Stimulated activated naive CD8-positive, alpha-beta T cell treated with anti-CD3 and anti-CD28 coated beads, Interleukin-15, Interleukin-2, amounts not matched to agents 100 U/mL and 50 U/mL, for 24 hours (primary cell): ENCODE measurements at regions not wholly inside any gene's neighbourhood (a gene's known extent, or its start where the extent isn't known, plus 50 kb on each side); places are given as distances from the start of the nearest gene placed in this dataset.
"Not testable (repeated sequence)": the region's sequence is repeated elsewhere in the genome, so short reads cannot be mapped to it uniquely, and the experiment has no call there.

Experiments used
- ATAC-seq: fragments of 150-1000 bp; cut with Tn5 transposase; one replicate; pipeline ENCODE4 v1.10.0; 2021
- DNase-seq: peaks from one replicate; pipeline ENCODE4 v3.0.0; 2021

DNA sequence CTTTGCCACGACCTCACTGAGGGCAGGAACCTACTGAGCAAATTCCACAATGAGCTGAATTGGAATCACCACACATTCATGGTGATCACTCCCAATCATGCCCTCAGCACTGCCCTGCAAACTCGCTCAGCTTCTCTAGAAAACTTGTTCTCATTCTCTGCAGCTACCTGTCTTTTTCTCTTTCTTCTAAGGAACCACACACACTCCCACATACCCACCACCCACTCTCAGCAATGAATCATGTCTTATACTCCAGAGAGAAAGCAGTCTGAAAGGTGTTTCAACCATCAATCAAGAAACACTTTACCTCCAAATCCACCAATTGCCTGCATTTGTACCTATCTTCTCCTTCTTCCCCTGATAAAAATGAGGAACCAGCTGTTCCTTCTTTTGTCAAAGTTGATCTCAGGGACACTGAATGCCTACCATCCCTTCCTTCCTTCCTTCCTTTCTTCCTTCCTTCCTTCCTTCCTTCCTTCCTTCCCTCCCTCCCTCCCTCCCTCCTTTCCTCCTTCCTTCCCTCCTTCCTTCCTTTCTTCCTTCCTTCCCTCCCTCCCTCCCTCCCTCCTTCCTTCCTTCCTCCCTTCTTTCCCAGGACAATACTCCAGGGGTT, 84.6 kb upstream of the SGK1 start:
- ATAC-seq (no peak), DNase-seq (no peak)

DNA sequence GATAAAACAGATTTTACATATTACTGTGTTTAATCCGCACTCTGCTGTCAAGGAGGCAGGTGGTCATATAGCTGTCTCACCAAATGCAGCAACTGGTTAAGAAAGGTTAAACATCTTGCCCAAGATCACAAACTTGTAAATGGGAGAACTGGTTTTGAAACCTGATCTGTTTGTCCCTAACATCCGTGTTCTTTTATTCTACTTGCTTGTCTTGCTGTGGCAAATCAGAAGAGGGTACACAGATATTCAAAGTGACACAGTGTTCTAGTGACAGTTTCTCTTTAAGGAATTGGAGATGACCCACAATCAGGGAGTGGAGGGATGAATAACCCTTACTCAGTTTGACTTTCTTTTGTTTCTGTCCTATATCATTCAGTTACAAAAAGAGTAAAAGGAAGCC, 83.0 kb upstream of the SGK1 start:
- ATAC-seq, result no peak

DNA sequence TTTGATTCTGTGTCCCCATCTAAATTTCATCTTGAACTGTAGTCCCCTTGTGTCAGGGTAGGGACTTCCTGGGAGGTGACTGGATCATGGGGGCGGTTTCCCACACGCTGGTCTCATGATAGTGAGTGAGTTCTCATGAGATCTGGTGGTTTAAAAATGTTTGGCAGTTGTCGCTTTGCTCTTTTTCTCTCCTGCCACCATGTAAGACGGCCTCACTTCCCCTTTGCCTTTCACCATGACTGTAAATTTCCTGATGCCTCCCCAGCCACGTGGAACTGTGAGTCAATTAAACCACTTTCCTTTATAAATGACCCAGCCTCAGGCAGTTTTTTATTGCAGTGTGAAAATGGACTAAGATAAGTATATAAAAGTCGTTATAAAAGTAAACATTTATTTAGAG, 80.5 kb upstream of the SGK1 start:
- DNase-seq (peak; percentile 37), ATAC-seq (peak; percentile 76)

More for the DNA sequence above, 83.0 kb upstream of the SGK1 start:
- DNase-seq, result no peak

DNA sequence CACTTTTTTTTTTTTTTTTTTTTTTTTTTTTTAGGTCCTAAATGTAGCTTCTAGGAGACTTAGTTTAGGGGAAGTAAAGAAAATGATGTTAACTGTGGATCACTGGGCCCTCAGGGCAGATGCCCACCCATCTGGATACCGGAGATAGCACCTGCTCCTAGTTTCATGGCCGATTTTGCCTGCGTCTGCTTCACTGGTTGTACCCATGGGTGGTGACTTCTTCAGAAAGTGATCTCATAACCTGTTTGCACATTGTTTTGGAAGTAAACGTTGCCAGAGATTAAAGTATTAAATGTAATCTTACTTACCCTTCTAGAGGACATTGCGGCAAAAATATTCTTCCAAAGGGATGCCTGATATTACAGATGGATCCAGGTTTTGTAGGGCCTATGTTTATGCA, 79.8 kb upstream of the SGK1 start:
- DNase-seq, result no peak
- no peak for ATAC-seq

DNA sequence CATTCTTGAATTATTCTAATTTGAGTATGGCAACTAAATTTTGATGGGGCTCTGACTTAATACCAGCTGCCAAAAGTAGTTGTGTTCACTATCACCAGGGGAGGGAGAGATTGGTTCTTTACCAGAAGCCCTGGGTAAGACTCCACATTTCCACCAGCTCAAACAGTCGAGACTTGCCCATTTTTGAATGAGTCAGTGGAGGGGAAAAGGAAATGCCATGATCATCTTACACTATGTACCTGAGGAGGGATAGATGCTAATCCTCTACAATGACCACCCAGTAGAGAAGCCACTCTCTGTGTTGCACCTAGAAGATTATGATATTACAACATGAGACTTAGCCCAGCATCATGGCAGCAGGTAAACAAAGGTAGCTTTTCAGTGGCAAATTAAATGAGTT, 77.0 kb upstream of the SGK1 start:
- ATAC-seq, result no peak
- DNase-seq, result no peak

DNA sequence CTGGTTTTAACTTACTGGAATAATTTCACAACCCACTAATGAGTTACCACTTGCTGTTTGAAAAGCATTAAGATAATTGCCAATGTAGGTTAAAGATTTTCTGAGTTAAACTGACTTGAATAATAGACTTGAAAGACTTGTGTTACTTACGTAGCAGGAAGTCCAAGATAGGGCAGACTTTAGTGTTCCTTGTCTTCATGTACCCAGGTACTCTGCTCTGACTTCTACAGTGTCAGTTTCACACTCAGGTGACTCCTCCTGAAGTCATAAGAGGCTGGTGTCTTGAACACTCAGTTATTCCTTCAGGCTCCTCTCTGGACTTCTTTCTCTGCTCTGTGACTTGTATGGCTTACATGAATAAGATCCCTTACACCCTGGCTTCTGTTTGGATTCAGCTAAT, 76.3 kb upstream of the SGK1 start:
- DNase-seq (no peak), ATAC-seq (peak; percentile 41)

DNA sequence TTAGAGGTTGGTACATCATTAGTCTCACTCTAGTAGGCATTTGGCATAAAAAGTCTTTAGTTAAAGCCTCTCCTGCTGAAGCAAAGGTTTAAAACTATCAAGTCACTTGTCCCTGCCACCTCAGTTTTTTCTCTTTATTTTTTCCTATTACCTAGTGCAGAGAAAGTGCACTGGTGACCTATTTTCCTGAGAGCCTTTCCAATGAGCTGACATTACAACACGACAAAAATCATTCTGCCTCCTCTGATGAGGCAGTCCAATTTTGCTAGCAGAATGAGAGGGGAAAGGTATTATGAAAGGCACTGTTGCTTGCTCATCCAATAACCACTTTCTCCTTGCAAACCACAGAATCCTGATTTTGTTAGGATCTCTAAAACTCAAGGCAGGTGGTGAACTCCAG, 73.3 kb upstream of the SGK1 start:
- no peak for ATAC-seq
- DNase-seq, result no peak

DNA sequence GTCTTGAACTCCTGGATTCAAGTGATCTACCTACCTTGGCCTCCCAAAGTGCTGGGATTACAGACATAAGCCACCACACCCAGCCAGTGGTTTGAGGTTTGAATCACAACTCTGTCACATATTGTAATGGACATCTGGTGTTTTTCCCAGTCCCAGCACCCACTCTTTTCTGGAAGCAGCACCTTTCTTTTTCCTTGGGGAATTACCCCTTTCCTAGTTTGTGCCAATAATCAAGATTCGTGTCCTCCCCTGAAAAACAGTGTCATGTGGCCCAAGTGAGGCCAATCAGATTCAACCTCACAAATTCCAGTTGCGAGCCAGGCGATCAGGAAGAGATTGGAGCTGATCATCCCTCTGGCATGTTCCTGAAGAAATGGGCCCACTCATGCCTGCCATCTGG, 71.7 kb upstream of the SGK1 start:
- DNase-seq (no peak), ATAC-seq (no peak)

DNA sequence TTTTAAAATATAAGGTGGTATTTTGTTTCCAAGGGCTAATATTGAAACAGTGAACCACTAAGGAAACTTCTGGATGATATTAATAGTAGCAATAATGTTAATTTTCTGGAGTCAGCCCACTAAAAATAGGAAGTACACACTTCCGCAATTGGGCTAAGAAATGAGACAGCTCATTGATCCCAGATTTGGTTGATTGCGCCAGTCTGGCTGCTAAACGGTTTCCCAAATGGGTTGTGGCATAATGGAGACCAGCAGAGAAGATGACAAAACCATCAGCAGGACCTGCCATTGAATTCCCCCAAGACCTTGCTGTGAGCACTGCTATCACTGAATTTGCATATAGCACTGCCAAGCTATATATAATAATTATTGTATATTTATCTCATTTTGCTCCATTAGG, 71.2 kb upstream of the SGK1 start:
- ATAC-seq (no peak), DNase-seq (no peak)

DNA sequence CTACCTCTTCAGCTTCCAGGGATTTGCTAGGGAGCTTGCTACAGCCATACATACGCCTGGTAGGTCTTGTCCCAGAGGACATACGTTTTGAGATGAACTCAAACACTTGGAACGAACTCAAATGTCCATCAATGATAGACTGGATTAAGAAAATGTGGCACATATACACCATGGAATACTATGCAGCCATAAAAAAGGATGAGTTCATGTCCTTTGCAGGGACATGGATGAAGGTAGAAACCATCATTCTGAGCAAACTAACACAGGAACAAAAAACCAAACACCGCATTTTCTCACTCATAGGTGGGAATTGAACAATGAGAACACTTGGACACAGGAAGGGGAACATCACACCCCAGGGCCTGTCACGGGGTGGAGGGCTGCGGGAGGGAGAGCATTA, 68.6 kb upstream of the SGK1 start:
- not testable (repeated sequence) for DNase-seq, ATAC-seq

DNA sequence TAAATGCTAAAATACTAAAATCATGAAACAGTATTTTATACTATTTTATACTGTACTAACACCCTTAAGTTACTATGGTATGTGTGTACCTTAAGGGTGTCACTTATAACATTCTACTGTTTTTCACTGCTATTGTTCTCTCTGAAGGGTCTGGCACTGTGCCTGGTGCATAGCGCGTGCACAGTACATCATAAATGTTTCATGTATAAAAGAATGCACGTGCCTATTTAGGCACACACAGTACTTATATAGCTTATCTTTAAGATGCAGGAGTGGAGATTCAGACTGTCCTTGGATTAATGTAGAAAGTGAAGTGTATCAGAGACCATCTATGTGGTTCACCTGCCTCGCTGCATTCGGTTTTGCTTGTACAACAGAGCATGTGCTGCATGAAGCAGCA, 64.0 kb upstream of the SGK1 start:
- DNase-seq (no peak), ATAC-seq (no peak)

DNA sequence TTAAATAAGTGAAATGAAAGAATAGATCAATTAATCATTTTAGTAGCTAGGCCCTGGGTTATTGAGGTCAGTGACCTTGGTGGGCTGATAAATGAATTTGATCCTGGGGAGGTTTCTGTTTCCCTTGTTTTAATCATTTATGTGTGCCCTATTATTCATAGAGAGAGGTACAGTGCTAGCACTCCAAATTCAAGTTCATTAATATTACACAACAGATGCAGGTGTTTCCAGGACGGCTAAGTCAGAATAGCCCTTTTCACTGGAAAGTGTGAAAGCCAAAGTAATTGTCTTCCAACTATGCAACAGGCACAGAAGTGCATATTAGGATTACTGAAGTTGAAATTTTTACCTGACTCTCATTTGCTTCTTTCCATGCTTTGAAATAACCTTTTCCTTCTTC, 61.7 kb upstream of the SGK1 start:
- DNase-seq, result no peak
- ATAC-seq, result no peak

DNA sequence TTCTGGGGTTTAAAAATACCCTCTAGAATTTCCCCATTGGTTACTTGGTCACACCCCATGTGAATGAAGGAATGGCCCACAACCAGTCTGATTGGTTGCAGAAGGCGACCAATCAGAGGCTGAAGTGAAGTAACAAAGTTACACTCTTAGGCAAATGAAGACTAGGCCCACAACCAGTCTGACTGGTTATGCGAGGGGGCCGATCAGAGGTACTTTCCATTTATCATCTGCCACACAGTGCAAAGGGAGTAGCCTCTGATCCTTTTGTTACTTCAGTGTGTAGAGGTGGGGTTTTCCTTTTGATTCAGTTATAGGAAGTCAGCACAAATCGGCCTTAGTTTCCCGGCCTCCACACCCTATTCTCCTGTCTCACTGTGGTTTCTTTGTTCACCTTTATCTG, 61.2 kb upstream of the SGK1 start:
- ATAC-seq, result peak; percentile 98

DNA sequence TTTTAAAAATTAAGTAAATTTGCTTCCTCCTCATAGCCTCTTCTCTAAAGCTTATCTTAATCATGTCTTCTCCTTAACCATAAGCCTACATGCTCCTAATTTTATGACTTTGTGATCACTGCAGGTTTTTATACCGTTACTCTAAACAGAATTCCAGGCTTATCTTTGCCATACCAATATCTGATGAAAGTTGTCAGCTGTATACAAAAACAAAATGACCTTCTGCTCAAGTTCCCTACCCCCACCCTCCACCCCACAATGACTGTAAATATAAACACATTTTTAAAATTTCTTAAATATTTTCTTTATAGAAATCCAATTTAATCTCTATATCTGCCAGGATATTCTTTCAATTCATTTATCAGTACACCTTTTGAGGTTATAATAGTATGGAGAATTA, 60.5 kb upstream of the SGK1 start:
- ATAC-seq, result no peak

More for the DNA sequence above, 61.2 kb upstream of the SGK1 start:
- DNase-seq, result peak; percentile 48

DNA sequence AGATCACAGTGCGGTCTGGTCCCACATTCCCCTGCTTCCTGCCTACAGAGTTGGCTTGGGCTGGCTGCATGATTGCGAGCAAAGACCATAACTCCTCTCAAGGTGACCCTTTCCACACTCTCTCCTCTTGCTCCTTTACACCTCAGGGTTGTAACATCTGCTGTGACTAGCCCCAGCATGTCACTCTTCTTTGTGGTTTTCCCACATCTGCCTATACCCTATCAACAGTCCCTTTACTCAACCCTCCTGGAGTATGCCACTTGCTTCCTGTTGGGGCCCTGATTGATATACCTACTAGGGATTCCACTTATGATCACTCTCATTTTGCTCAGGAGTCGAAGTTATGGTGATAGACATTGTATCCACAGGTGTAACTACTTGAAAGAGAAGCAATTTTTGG, 58.9 kb upstream of the SGK1 start:
- ATAC-seq (no peak), DNase-seq (no peak)

More for the DNA sequence above, 60.5 kb upstream of the SGK1 start:
- DNase-seq, result no peak

DNA sequence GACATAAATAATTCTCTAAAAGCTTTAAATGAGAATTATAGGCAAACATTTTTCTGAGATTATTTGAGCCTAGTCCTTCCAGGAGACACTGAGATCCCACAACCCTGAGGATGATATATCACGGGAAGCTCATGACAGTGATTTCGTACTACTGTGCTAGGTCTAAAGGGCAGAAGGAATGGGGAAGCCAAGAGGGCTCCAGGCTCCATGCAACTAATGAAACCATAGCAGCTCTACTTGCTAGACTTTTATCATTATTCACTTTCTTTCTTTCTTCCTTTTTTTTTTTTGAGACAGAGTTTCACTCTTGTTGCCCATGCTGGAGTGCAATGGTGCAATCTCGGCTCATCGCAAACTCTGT, 57.3 kb upstream of the SGK1 start:
- DNase-seq (no peak), ATAC-seq (no peak)

DNA sequence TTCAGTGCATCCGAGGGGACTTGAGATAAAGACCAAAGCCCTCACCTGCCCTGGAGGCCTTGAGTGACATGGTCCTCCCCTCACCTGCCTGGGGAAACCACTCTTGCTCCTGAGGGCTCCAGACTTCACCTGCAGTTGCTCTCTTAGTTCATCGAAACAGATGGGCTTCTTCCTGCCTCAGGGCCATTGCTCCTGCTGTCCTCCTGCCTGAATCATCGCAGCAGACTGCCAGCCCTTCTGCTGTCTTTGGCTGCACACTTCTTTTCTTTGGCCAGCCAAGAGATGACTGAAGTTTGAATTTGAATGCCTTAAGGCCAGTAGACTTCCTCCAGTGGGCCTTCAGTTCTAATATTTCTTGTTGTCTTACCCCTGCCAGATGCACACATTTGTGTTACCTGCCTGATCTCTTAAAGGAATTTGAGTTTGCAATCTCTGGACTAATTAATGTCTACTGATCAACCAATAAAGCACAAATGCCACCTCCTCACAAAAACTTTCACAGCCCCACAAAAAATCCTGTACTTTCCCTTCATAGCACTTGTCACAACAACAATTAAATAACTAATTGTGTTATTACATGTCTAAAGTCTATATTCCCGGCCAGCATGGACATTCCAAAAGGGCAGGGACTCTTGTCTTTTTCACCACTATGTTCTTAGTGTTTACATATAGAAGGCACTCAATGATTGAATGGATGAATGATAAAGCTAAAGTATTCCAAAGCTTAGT, 56.7 kb upstream of the SGK1 start:
- ATAC-seq, result no peak
- no peak for DNase-seq

DNA sequence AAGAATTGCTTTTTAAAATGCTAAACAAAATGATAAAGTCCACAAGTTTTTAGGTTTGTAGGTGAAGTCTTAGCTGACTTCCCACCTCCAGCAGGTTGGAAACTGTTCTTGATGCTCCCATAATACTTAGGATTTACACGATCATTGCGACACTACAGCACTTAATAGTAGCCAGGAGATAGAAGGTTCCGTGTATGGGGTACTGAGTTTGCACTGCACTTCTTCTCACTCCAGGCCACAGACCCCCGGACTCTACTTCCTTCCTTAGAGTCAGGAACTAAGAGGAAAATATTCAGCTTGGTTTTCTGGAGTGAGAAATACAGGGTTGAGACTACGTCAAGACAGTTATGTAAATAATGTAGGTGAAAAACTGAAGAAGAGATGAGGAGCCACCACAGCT, 56.1 kb upstream of the SGK1 start:
- ATAC-seq (no peak), DNase-seq (no peak)

DNA sequence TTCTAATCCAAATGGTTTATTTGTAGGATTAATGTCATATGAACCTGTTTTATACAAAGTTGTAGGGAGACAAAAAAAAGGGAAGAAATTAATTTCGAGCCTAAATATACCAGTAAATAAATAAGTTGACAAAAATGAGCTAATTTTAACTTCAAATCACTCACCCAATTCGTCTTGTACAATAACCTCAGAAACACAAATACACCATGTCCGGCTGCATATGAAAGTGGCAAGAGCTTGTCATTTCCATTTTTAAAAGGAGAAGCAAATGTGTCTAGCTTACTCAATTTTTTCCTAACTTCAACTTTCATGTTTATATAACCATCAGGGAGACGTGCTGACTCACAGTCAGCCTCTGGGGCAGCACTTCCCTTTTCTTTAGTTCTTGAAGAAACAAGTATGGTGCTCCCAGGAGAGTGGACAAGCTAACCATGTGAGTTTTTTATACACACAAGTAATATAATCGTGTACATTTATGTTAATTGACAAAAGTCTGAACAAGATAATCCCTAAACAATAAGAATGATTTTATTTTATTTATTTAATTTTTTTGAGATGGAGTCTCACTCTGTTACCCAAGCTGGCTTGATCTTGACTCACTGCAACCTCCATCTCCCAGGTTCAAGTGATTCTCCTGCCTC, 55.5 kb upstream of the SGK1 start:
- no peak for DNase-seq
- peak; percentile 82 for ATAC-seq

DNA sequence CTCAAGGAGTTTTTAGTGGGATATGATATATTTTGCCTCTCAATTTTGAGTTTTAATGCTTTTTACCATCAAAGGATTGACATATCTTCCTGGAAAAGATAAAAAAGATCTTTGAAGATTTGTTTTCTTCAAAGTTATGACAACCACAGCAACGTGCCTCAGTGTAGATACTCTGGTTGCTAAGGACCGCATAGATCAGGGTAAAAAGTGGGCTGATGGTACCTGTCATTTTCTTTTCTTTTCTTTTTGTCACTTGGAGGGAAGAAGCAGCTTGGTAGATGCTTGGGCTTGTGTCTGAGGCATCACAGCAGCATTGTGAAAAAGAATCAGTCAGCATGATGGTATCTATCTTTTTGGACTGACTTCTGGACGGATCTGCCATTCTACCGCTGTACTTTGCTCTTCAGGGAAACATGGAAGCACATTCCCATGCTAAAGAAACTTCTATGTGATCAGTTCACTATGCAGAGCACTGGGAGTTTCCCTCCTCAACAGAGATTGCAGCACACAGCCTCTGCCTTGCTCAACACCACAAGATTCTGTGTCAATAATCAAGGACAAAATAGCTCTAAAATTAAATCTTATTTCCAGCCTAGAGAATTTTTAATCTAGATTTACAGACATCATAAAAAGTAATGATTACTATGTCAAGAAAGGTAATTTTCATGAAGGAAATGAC, 54.8 kb upstream of the SGK1 start:
- ATAC-seq (no peak), DNase-seq (no peak)

DNA sequence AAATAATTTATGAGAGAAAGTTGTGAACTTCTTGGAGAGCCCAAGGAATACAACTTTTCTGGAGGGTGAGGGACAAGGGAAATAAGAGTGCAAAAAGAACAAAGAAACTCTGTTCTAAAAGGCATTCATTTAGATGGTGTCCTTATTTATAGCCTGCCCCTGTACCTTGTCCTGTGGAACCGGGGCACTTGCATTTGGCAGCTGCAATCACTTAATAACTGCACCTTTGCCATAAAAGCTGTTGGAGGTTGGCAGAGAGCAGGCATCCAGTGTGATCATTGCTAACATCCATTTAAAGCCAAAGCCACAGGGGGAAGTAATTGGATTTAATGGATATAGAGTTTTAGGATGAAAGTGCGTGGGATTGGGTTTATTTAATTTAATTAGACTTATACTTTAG, 50.8 kb upstream of the SGK1 start:
- DNase-seq (no peak), ATAC-seq (no peak)
